HepG2 (cell line): ENCODE measurements at regions not wholly inside any gene's neighbourhood (a gene's known extent, or its start where the extent isn't known, plus 50 kb on each side); places are given as distances from the start of the nearest gene placed in this dataset.

Experiments
- CC2D1A ChIP-seq: sonication (generic); formaldehyde crosslinking; IDR thresholded peaks from 2 replicates; pipeline ENCODE4 v1.8.1; 2023; ENCODE audit warnings: mild to moderate bottlenecking, missing genetic modification reagents
- FOXK1 ChIP-seq: sonication (generic); formaldehyde crosslinking; IDR thresholded peaks from 2 replicates; pipeline ENCODE4 v1.4.0; 2020; ENCODE audit warnings: low read depth, missing genetic modification reagents, borderline replicate concordance
- HMG20A ChIP-seq: IDR thresholded peaks from 2 replicates; pipeline ENCODE4 v1.6.1; 2016; ENCODE audit warnings: borderline replicate concordance
- HOXD1 ChIP-seq: sonication (generic); formaldehyde crosslinking; IDR thresholded peaks from 2 replicates; pipeline ENCODE4 v1.5.0; 2020; ENCODE audit warnings: missing genetic modification reagents
- MIXL1 ChIP-seq: IDR thresholded peaks from 2 replicates; pipeline ENCODE4 v1.6.1; 2016
- MYC ChIP-seq: sonication (generic); formaldehyde crosslinking; IDR thresholded peaks from 2 replicates; pipeline ENCODE4 v1.9.0; 2021; ENCODE audit warnings: missing genetic modification reagents, borderline replicate concordance
- NPAS2 ChIP-seq: sonication (generic); formaldehyde crosslinking; IDR thresholded peaks from 2 replicates; pipeline ENCODE4 v1.8.0; 2022; ENCODE audit warnings: mild to moderate bottlenecking, missing genetic modification reagents, borderline replicate concordance
- PRMT3 ChIP-seq: sonication (generic); formaldehyde crosslinking; IDR thresholded peaks from 2 replicates; pipeline ENCODE4 v1.8.1; 2022; ENCODE audit warnings: low read depth, mild to moderate bottlenecking, moderate library complexity, missing genetic modification reagents, borderline replicate concordance
- SKI ChIP-seq: fragments of 450-650 bp; IDR thresholded peaks from one replicate; pipeline ENCODE4 v1.6.1; 2018; ENCODE audit warnings: mild to moderate bottlenecking; ENCODE audit not compliant: partially characterized antibody
- SP140L ChIP-seq: sonication (generic); formaldehyde crosslinking; IDR thresholded peaks from 2 replicates; pipeline ENCODE4 v1.4.0; 2020; ENCODE audit warnings: missing genetic modification reagents, borderline replicate concordance
- TBP ChIP-seq: sonication (generic); formaldehyde crosslinking; IDR thresholded peaks from 2 replicates; pipeline ENCODE4 v1.5.0; 2020; ENCODE audit warnings: missing genetic modification reagents
- ZBTB7A ChIP-seq: sonication (generic); formaldehyde crosslinking; IDR thresholded peaks from 2 replicates; pipeline ENCODE4 v1.8.0; 2022; ENCODE audit warnings: mild to moderate bottlenecking, missing genetic modification reagents
- ZC3H13 ChIP-seq: sonication (generic); formaldehyde crosslinking; IDR thresholded peaks from 2 replicates; pipeline ENCODE4 v1.8.1; 2023; ENCODE audit warnings: mild to moderate bottlenecking, missing genetic modification reagents, moderate library complexity
- ZNF10 ChIP-seq: sonication (generic); formaldehyde crosslinking; IDR thresholded peaks from 2 replicates; pipeline ENCODE4 v1.4.0; 2020; ENCODE audit warnings: mild to moderate bottlenecking, low read depth, missing genetic modification reagents, borderline replicate concordance
- ZNF432 ChIP-seq: sonication (generic); formaldehyde crosslinking; IDR thresholded peaks from 2 replicates; pipeline ENCODE4 v1.5.0; 2020; ENCODE audit warnings: missing genetic modification reagents, mild to moderate bottlenecking, borderline replicate concordance
- ZNF556 ChIP-seq: sonication (generic); formaldehyde crosslinking; IDR thresholded peaks from 2 replicates; pipeline ENCODE4 v1.4.0; 2020; ENCODE audit warnings: mild to moderate bottlenecking, missing genetic modification reagents, borderline replicate concordance
- ZNF644 ChIP-seq: IDR thresholded peaks from 2 replicates; pipeline ENCODE4 v1.6.1; 2016; ENCODE audit warnings: low read depth
- ZNF660 ChIP-seq: sonication (generic); formaldehyde crosslinking; IDR thresholded peaks from 2 replicates; pipeline ENCODE4 v1.5.1; 2020; ENCODE audit warnings: mild to moderate bottlenecking, low read depth, missing genetic modification reagents, borderline replicate concordance
- ZNF83 ChIP-seq: sonication (generic); formaldehyde crosslinking; IDR thresholded peaks from 2 replicates; pipeline ENCODE4 v1.4.0; 2020; ENCODE audit warnings: missing genetic modification reagents, mild to moderate bottlenecking, borderline replicate concordance
- TF ChIP-seq, protein P1 (sequence below): IDR thresholded peaks from 2 replicates; pipeline ENCODE4 v1.6.1; 2018; ENCODE audit warnings: missing genetic modification reagents, mild to moderate bottlenecking, missing compliant biosample characterization
- TF ChIP-seq, protein P2 (sequence below): sonication (generic); formaldehyde crosslinking; IDR thresholded peaks from 2 replicates; pipeline ENCODE4 v1.4.0; 2020; ENCODE audit warnings: mild to moderate bottlenecking, low read depth, missing genetic modification reagents
- TF ChIP-seq, protein P3 (sequence below): sonication (generic); formaldehyde crosslinking; IDR thresholded peaks from 2 replicates; pipeline ENCODE4 v1.4.0; 2020; ENCODE audit warnings: missing genetic modification reagents, mild to moderate bottlenecking, borderline replicate concordance
- TF ChIP-seq, protein P4 (sequence below): IDR thresholded peaks from 2 replicates; pipeline ENCODE4 v1.6.1; 2016; ENCODE audit warnings: missing genetic modification reagents, missing compliant biosample characterization
- TF ChIP-seq, protein P5 (sequence below): sonication (generic); formaldehyde crosslinking; IDR thresholded peaks from 2 replicates; pipeline ENCODE4 v1.4.0; 2020; ENCODE audit warnings: missing genetic modification reagents, borderline replicate concordance

DNA sequence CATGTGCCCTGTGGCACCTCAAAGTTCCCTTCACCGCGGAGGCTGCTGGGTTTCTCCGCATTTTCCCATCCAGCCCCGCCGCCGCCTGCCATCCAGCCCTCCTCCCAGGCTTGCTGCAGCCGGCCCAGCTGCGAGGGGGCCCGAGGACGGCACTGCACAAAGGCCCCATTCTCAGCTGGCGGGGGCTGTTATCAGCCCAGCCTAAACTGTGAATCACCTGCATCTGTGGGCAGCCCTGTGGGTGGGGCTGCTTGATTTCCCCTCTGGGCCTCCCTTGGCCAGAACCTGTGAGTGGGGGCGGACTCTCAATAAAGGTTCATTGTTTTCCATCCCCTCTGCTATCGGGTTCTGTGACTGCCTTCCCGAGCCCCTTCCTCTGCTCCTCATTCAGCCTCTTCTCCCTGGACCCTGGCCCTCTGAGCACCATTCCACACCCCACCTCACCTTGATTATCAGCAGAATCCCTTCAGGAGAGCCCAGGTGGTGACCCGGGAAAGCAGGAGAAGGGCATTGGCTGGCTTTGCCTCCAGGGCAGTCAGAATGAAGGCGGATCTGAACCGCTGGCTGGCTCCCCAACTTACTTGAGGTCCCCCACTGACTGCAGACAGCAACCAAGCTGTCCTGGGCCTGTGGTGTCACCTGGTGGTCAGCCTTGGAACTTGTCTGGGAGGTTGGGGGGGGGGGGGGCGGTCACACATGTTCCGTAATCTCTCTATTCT is 204.5 kb downstream of the ZFP36L2 start (continued):
- TF ChIP-seq HMG20A (CRISPR knock-in tag) (no peak), MIXL1 (CRISPR knock-in tag) (no peak), CC2D1A (CRISPR knock-in tag) (no peak), ZNF83 (no peak), ZNF556 (CRISPR knock-in tag) (no peak), SP140L (CRISPR knock-in tag) (no peak), MYC (CRISPR knock-in tag) (no peak), NPAS2 (CRISPR knock-in tag) (no peak), ZNF644 (no peak), PRMT3 (CRISPR knock-in tag) (no peak), ZNF10 (CRISPR knock-in tag) (no peak), HOXD1 (CRISPR knock-in tag) (no peak), SKI (no peak), ZC3H13 (no peak), TBP (CRISPR knock-in tag) (no peak), ZBTB7A (CRISPR knock-in tag) (no peak), FOXK1 (CRISPR knock-in tag) (0 out of 2 replicates have a peak, but pooled peaks have one; percentile 10), ZNF432 (CRISPR knock-in tag) (no peak), ZNF660 (CRISPR knock-in tag) (no peak)
- TF ChIP-seq, protein P1, sequence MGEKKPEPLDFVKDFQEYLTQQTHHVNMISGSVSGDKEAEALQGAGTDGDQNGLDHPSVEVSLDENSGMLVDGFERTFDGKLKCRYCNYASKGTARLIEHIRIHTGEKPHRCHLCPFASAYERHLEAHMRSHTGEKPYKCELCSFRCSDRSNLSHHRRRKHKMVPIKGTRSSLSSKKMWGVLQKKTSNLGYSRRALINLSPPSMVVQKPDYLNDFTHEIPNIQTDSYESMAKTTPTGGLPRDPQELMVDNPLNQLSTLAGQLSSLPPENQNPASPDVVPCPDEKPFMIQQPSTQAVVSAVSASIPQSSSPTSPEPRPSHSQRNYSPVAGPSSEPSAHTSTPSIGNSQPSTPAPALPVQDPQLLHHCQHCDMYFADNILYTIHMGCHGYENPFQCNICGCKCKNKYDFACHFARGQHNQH (CRISPR knock-in tag): no peak
- TF ChIP-seq, protein P2, sequence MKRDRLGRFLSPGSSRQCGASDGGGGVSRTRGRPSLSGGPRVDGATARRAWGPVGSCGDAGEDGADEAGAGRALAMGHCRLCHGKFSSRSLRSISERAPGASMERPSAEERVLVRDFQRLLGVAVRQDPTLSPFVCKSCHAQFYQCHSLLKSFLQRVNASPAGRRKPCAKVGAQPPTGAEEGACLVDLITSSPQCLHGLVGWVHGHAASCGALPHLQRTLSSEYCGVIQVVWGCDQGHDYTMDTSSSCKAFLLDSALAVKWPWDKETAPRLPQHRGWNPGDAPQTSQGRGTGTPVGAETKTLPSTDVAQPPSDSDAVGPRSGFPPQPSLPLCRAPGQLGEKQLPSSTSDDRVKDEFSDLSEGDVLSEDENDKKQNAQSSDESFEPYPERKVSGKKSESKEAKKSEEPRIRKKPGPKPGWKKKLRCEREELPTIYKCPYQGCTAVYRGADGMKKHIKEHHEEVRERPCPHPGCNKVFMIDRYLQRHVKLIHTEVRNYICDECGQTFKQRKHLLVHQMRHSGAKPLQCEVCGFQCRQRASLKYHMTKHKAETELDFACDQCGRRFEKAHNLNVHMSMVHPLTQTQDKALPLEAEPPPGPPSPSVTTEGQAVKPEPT (CRISPR knock-in tag): no peak
- TF ChIP-seq, protein P3, sequence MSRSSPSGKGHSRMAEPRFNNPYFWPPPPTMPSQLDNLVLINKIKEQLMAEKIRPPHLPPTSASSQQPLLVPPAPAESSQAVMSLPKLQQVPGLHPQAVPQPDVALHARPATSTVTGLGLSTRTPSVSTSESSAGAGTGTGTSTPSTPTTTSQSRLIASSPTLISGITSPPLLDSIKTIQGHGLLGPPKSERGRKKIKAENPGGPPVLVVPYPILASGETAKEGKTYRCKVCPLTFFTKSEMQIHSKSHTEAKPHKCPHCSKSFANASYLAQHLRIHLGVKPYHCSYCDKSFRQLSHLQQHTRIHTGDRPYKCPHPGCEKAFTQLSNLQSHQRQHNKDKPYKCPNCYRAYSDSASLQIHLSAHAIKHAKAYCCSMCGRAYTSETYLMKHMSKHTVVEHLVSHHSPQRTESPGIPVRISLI (CRISPR knock-in tag): 0 out of 2 replicates have a peak, but pooled peaks have one; percentile 6
- TF ChIP-seq, protein P4, sequence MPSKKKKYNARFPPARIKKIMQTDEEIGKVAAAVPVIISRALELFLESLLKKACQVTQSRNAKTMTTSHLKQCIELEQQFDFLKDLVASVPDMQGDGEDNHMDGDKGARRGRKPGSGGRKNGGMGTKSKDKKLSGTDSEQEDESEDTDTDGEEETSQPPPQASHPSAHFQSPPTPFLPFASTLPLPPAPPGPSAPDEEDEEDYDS (CRISPR knock-in tag): 0 out of 2 replicates have a peak, but pooled peaks have one; percentile 19
- TF ChIP-seq, protein P5, sequence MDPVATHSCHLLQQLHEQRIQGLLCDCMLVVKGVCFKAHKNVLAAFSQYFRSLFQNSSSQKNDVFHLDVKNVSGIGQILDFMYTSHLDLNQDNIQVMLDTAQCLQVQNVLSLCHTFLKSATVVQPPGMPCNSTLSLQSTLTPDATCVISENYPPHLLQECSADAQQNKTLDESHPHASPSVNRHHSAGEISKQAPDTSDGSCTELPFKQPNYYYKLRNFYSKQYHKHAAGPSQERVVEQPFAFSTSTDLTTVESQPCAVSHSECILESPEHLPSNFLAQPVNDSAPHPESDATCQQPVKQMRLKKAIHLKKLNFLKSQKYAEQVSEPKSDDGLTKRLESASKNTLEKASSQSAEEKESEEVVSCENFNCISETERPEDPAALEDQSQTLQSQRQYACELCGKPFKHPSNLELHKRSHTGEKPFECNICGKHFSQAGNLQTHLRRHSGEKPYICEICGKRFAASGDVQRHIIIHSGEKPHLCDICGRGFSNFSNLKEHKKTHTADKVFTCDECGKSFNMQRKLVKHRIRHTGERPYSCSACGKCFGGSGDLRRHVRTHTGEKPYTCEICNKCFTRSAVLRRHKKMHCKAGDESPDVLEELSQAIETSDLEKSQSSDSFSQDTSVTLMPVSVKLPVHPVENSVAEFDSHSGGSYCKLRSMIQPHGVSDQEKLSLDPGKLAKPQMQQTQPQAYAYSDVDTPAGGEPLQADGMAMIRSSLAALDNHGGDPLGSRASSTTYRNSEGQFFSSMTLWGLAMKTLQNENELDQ (CRISPR knock-in tag): no peak
